ENCODE measurements at regions not wholly inside any gene's neighbourhood (a gene's known extent, or its start where the extent isn't known, plus 50 kb on each side); places are given as distances from the start of the nearest gene placed in this dataset.

GRCh38 chr14:101196795-101197590 is 293.5 kb upstream of the RTL1 start:
- in situ Hi-C loops (cut with HindIII; ENCODE audit: low pct_unique_long_range_greater_than_20kb, low sequenced_read_pairs) = no loop called here
- DNase-seq (ENCODE audit: low read depth) = no peak

GRCh38 chr14:101197595-101198397 is 294.3 kb upstream of the RTL1 start:
- in situ Hi-C loops (cut with HindIII; ENCODE audit: low pct_unique_long_range_greater_than_20kb, low sequenced_read_pairs) = no loop called here

GRCh38 chr14:101198398-101199027 is 295.0 kb upstream of the RTL1 start:
- in situ Hi-C loops (cut with HindIII; ENCODE audit: low pct_unique_long_range_greater_than_20kb, low sequenced_read_pairs) = no loop called here
- no peak for DNase-seq (ENCODE audit: low read depth)

More at GRCh38 chr14:101197595-101198397, 294.3 kb upstream of the RTL1 start:
- DNase-seq (ENCODE audit: low read depth) = no peak

- no peak for DNase-seq (ENCODE audit: low read depth)
- in situ Hi-C loops (cut with HindIII; ENCODE audit: low pct_unique_long_range_greater_than_20kb, low sequenced_read_pairs) = no loop called here
Measured at GRCh38 chr14:101199028-101199770, 295.7 kb upstream of the RTL1 start.

GRCh38 chr14:101200008-101200649 is 296.6 kb upstream of the RTL1 start:
- no peak for DNase-seq (ENCODE audit: low read depth)
- in situ Hi-C loops (cut with HindIII; ENCODE audit: low pct_unique_long_range_greater_than_20kb, low sequenced_read_pairs) = no loop called here

- in situ Hi-C loops (cut with HindIII; ENCODE audit: low pct_unique_long_range_greater_than_20kb, low sequenced_read_pairs) = no loop called here
- DNase-seq (ENCODE audit: low read depth) = no peak
Measured at GRCh38 chr14:101200650-101201516, 297.4 kb upstream of the RTL1 start.

- no peak for DNase-seq (ENCODE audit: low read depth)
- in situ Hi-C loops (cut with HindIII; ENCODE audit: low pct_unique_long_range_greater_than_20kb, low sequenced_read_pairs) = no loop called here
Measured at GRCh38 chr14:101201535-101202151, 298.1 kb upstream of the RTL1 start.

GRCh38 chr14:101202627-101203404 is 299.3 kb upstream of the RTL1 start:
- in situ Hi-C loops (cut with HindIII; ENCODE audit: low pct_unique_long_range_greater_than_20kb, low sequenced_read_pairs) = no loop called here
- DNase-seq (ENCODE audit: low read depth) = no peak

GRCh38 chr14:101206556-101206955 is 303.0 kb upstream of the RTL1 start:
- no peak for DNase-seq (ENCODE audit: low read depth)
- in situ Hi-C loops (cut with HindIII; ENCODE audit: low pct_unique_long_range_greater_than_20kb, low sequenced_read_pairs) = no loop called here

GRCh38 chr14:101207041-101207440 is 303.5 kb upstream of the RTL1 start:
- in situ Hi-C loops (cut with HindIII; ENCODE audit: low pct_unique_long_range_greater_than_20kb, low sequenced_read_pairs) = no loop called here
- DNase-seq (ENCODE audit: low read depth) = no peak

- in situ Hi-C loops (cut with HindIII; ENCODE audit: low pct_unique_long_range_greater_than_20kb, low sequenced_read_pairs) = no loop called here
- DNase-seq (ENCODE audit: low read depth) = no peak
Measured at GRCh38 chr14:101207897-101208296, 304.4 kb upstream of the RTL1 start.

GRCh38 chr14:101209594-101209993 is 306.1 kb upstream of the RTL1 start:
- DNase-seq (ENCODE audit: low read depth) = no peak
- in situ Hi-C loops (cut with HindIII; ENCODE audit: low pct_unique_long_range_greater_than_20kb, low sequenced_read_pairs) = no loop called here

GRCh38 chr14:101215266-101215665 is 311.7 kb upstream of the RTL1 start:
- DNase-seq (ENCODE audit: low read depth) = no peak
- in situ Hi-C loops (cut with HindIII; ENCODE audit: low pct_unique_long_range_greater_than_20kb, low sequenced_read_pairs) = no loop called here

- DNase-seq (ENCODE audit: low read depth) = no peak
- in situ Hi-C loops (cut with HindIII; ENCODE audit: low pct_unique_long_range_greater_than_20kb, low sequenced_read_pairs) = no loop called here
Measured at GRCh38 chr14:101215927-101216326, 312.4 kb upstream of the RTL1 start.

- DNase-seq (ENCODE audit: low read depth) = no peak
- in situ Hi-C loops (cut with HindIII; ENCODE audit: low pct_unique_long_range_greater_than_20kb, low sequenced_read_pairs) = no loop called here
Measured at GRCh38 chr14:101216366-101217079, 313.0 kb upstream of the RTL1 start.

- DNase-seq (ENCODE audit: low read depth) = no peak
- in situ Hi-C loops (cut with HindIII; ENCODE audit: low pct_unique_long_range_greater_than_20kb, low sequenced_read_pairs) = no loop called here
Measured at GRCh38 chr14:101217080-101217463, 313.6 kb upstream of the RTL1 start.

Measured in Caki2 (cell line).